ENCODE measurements at regions not wholly inside any gene's neighbourhood (a gene's known extent, or its start where the extent isn't known, plus 50 kb on each side); places are given as distances from the start of the nearest gene placed in this dataset.

GRCh38 chr2:176934131-176934530 is 278.5 kb upstream of the HNRNPA3 start:
- H3K79me2 ChIP-seq (ENCODE audit: insufficient read depth, low read length): no peaks in the 10 kb centered on the region
- in situ Hi-C loops (cut with HindIII; ENCODE audit: extremely low pct_ligation_motif_present, low pct_unique_long_range_greater_than_20kb) (no loop called here), intact Hi-C loops (cut with micrococcal nuclease; ENCODE audit: unreplicated experiment) (no loop called here)
- no peaks in the 10 kb centered on the region for H3K36me3 ChIP-seq (replicated peaks in 1 of 2; ENCODE audit: control insufficient read depth in 1 of 2, insufficient read depth in 2 of 2, low read length in 2 of 2)
- ATAC-seq: no peak
- no TSS peak for BruUV-seq (replicated peaks)
- no peak overlapping the region for H3K4me3 ChIP-seq (replicated peaks in 1 of 3; ENCODE audit: insufficient read depth in 1 of 3, low read depth in 2 of 3, low read length in 3 of 3)
- H3K4me2 ChIP-seq (ENCODE audit: low read depth, low read length): no peak overlapping the region
- H3K9me3 ChIP-seq (ENCODE audit: low read length): no peaks in the 10 kb centered on the region
- FAIRE-seq: no peak
- peaks cover 0 to 15% of the 10 kb centered on the region in 2 experiments; a peak in 2 of 5 replicates for H3K27me3 ChIP-seq (ENCODE audit: control insufficient read depth in 1 of 2, insufficient read depth in 2 of 2, low read length in 2 of 2)
- no peak for DNase-seq (ENCODE audit: low spot score)
- no peak overlapping the region for H3K27ac ChIP-seq (ENCODE audit: extremely low read length, insufficient read depth, low read length)
- H2AFZ ChIP-seq (ENCODE audit: low read length): no peak overlapping the region
- WGBS (ENCODE audit: low lambda C conversion rate): 60% methylated on average over 5 of the region's 5 CpGs
- H3K9ac ChIP-seq (ENCODE audit: insufficient read depth, low read depth, low read length): no peak overlapping the region
- POLR2A ChIA-PET: no interaction called here
- H3K4me1 ChIP-seq (ENCODE audit: insufficient read depth, low read length): no peaks in the 10 kb centered on the region
- TF ChIP-seq PHF5A (CRISPR knock-in tag; IDR thresholded peaks at IDR 0.05; ENCODE audit: low read depth, unreplicated experiment) (no peak), SMAD3 (CRISPR knock-in tag; IDR thresholded peaks at IDR 0.05) (no peak), ZSCAN21 (CRISPR knock-in tag; IDR thresholded peaks at IDR 0.05; ENCODE audit: borderline replicate concordance) (no peak), ZNF619 (CRISPR knock-in tag; IDR thresholded peaks at IDR 0.05) (no peak), CREB3 (CRISPR knock-in tag; IDR thresholded peaks at IDR 0.05) (no peak), ZNF780A (CRISPR knock-in tag; IDR thresholded peaks at IDR 0.05) (no peak), ZNF383 (CRISPR knock-in tag; IDR thresholded peaks at IDR 0.05; ENCODE audit: borderline replicate concordance) (no peak), BRD4 (CRISPR knock-in tag; IDR thresholded peaks at IDR 0.05) (no peak), CREBL2 (CRISPR knock-in tag; IDR thresholded peaks at IDR 0.05; ENCODE audit: borderline replicate concordance) (no peak), ZNF749 (CRISPR knock-in tag; IDR thresholded peaks at IDR 0.05; ENCODE audit: borderline replicate concordance) (no peak), ZFP36L1 (CRISPR knock-in tag; IDR thresholded peaks at IDR 0.05) (no peak)
- CTCF ChIA-PET (ENCODE audit: low intra/inter-chr PET ratio, low total read pairs): no interaction called here
- H4K20me1 ChIP-seq (ENCODE audit: insufficient read depth, low read length): no peaks in the 10 kb centered on the region

All from HepG2 (cell line).